Sigmoid colon (tissue), 6 donors: ENCODE measurements at regions not wholly inside any gene's neighbourhood (a gene's known extent, or its start where the extent isn't known, plus 50 kb on each side); places are given as distances from the start of the nearest gene placed in this dataset.

Experiments used
- DNase-seq: peaks from one replicate; pipeline ENCODE4 v3.0.0-alpha.2; 2019
- H3K27ac ChIP-seq, 4 donors: fragments of 200-600 bp; sonication (generic); one replicate each; pipeline ENCODE4 v1.5.1; 2016 to 2019; ENCODE audit warnings: mild to moderate bottlenecking in 1 of 4
- H3K27me3 ChIP-seq, 3 donors: fragments of 200-600 bp; sonication (generic); one replicate each; pipeline ENCODE4 v1.5.1; 2019; ENCODE audit warnings: mild to moderate bottlenecking in 1 of 3
- H3K36me3 ChIP-seq, 4 donors: fragments of 200-600 bp; sonication (generic); one replicate each; pipeline ENCODE4 v1.5.1; 2016 to 2019
- H3K4me1 ChIP-seq, 4 donors: fragments of 200-600 bp; sonication (generic); one replicate each; pipeline ENCODE4 v1.5.1; 2017 to 2019
- H3K4me3 ChIP-seq, 4 donors: fragments of 200-600 bp; sonication (generic); one replicate each; pipeline ENCODE4 v1.5.1; 2017 to 2019; ENCODE audit warnings: mild to moderate bottlenecking in 2 of 4, moderate library complexity in 1 of 4
- H3K9me3 ChIP-seq, 4 donors: fragments of 200-600 bp in 3 of 4; sonication (generic) in 3 of 4; one replicate each; pipeline versions ENCODE4 v1.5.1 to v1.6.1; 2013 to 2019
- EP300 ChIP-seq, 4 donors: sonication (generic); formaldehyde crosslinking; IDR thresholded peaks; one replicate each; pipeline ENCODE4 v1.6.1; 2017; ENCODE audit warnings: antibody characterized with exemption in 4 of 4
- POLR2A ChIP-seq, 2 donors: fragments of 450-650 bp; IDR thresholded peaks; one replicate each; pipeline ENCODE4 v1.6.1; 2016; ENCODE audit warnings: antibody characterized with exemption in 2 of 2, mild to moderate bottlenecking in 2 of 2, moderate library complexity in 2 of 2
- POLR2AphosphoS5 ChIP-seq, 4 donors: sonication (generic); formaldehyde crosslinking; IDR thresholded peaks; one replicate each; pipeline ENCODE4 v1.6.1; 2017; ENCODE audit warnings: antibody characterized with exemption in 4 of 4
- WGBS, 2 donors: extraction: QIAGEN DNeasy Blood & Tissue Kit; methylation state at CpG; one replicate each; pipeline ENCODE4 v1.1.7; 2013; 5-methylcytosine and 5-hydroxymethylcytosine counted together
- intact Hi-C: fragments of 100-400 bp; cut with DNase I; formaldehyde crosslinking; loops from one replicate; pipeline ENCODE4 v1.15.1; 2023
- TF ChIP-seq, protein P1 (sequence below), 4 experiments: fragments of 450-650 bp in 3 of 4; fragments of 200-600 bp in 1 of 4; IDR thresholded peaks; one replicate each; pipeline ENCODE4 v1.5.1; 2016 to 2019; ENCODE audit warnings: antibody characterized with exemption in 4 of 4, mild to moderate bottlenecking in 3 of 4, moderate library complexity in 2 of 4
- donor health status: healthy with polysubstance abuse.
- donor health status: healthy.

GRCh38 chr6:141965016-141965545 lies 167.6 kb upstream of the GJE1 start:
- H3K27me3 ChIP-seq = no peaks in the 10 kb centered on the region
- TF ChIP-seq, protein P1, sequence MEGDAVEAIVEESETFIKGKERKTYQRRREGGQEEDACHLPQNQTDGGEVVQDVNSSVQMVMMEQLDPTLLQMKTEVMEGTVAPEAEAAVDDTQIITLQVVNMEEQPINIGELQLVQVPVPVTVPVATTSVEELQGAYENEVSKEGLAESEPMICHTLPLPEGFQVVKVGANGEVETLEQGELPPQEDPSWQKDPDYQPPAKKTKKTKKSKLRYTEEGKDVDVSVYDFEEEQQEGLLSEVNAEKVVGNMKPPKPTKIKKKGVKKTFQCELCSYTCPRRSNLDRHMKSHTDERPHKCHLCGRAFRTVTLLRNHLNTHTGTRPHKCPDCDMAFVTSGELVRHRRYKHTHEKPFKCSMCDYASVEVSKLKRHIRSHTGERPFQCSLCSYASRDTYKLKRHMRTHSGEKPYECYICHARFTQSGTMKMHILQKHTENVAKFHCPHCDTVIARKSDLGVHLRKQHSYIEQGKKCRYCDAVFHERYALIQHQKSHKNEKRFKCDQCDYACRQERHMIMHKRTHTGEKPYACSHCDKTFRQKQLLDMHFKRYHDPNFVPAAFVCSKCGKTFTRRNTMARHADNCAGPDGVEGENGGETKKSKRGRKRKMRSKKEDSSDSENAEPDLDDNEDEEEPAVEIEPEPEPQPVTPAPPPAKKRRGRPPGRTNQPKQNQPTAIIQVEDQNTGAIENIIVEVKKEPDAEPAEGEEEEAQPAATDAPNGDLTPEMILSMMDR (IDR thresholded peaks at IDR 0.05) = no peak
- no peak for TF ChIP-seq EP300 (IDR thresholded peaks at IDR 0.05)
- TF ChIP-seq POLR2A (IDR thresholded peaks at IDR 0.05) = no peak
- TF ChIP-seq POLR2AphosphoS5 (IDR thresholded peaks at IDR 0.05) = no peak
- H3K27ac ChIP-seq = no peak overlapping the region
- H3K4me1 ChIP-seq = no peaks in the 10 kb centered on the region
- H3K9me3 ChIP-seq = no peaks in the 10 kb centered on the region
- intact Hi-C loops = no loop called here
- H3K36me3 ChIP-seq = no peaks in the 10 kb centered on the region
- no peak overlapping the region for H3K4me3 ChIP-seq
- WGBS, 2 donors = 33 to 57% methylated on average over 2 of the region's 2 CpGs
- DNase-seq = no peak

- WGBS, 2 donors = 87 to 93% methylated on average over 3 of the region's 3 CpGs
- no peak overlapping the region for H3K4me3 ChIP-seq
These were observed 169.0 kb upstream of the GJE1 start for GRCh38 chr6:141963543-141964295.

DNA sequence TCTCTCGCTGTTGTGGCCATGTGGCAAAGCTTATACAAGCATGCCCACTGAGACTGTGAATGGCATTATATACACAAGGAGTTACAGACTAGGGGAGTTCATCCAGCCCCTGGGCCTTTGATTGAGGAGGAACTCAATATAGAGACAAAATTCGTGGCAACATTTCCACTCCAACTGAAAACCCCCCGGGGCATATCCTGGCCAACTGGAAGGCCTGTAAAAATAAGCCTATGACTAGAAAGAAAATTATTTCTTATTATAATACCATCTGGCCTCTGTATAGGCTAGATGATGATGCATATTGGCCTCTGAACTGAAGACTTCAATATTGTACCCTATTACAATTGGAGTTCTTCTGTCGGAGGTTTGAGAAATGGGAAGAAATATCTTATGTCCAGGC lies 175.5 kb upstream of the GJE1 start:
- DNase-seq = no peak
- Histone ChIP-seq H3K36me3 (no peaks in the 10 kb centered on the region), H3K9me3 (peaks cover 0 to 15% (median 0%) of the 10 kb centered on the region in 4 donors), H3K4me3 (no peak overlapping the region), H3K27ac (no peak overlapping the region), H3K27me3 (no peaks in the 10 kb centered on the region), H3K4me1 (no peaks in the 10 kb centered on the region)
- TF ChIP-seq EP300 (IDR thresholded peaks at IDR 0.05) (no peak), POLR2A (IDR thresholded peaks at IDR 0.05) (no peak), POLR2AphosphoS5 (IDR thresholded peaks at IDR 0.05) (no peak)
- TF ChIP-seq, protein P1 (IDR thresholded peaks at IDR 0.05) = no peak
- intact Hi-C loops = no loop called here
- 60 to 75% methylated on average over 4 of the region's 4 CpGs for WGBS, 2 donors

More at GRCh38 chr6:141963543-141964295, 169.0 kb upstream of the GJE1 start:
- TF ChIP-seq POLR2AphosphoS5 (IDR thresholded peaks at IDR 0.05) (no peak), POLR2A (IDR thresholded peaks at IDR 0.05) (no peak), EP300 (IDR thresholded peaks at IDR 0.05) (no peak)
- TF ChIP-seq, protein P1 (IDR thresholded peaks at IDR 0.05) = no peak
- Histone ChIP-seq H3K4me1 (no peaks in the 10 kb centered on the region), H3K36me3 (no peaks in the 10 kb centered on the region), H3K9me3 (no peaks in the 10 kb centered on the region), H3K27ac (no peak overlapping the region), H3K27me3 (no peaks in the 10 kb centered on the region)
- intact Hi-C loops = no loop called here
- no peak for DNase-seq

DNA sequence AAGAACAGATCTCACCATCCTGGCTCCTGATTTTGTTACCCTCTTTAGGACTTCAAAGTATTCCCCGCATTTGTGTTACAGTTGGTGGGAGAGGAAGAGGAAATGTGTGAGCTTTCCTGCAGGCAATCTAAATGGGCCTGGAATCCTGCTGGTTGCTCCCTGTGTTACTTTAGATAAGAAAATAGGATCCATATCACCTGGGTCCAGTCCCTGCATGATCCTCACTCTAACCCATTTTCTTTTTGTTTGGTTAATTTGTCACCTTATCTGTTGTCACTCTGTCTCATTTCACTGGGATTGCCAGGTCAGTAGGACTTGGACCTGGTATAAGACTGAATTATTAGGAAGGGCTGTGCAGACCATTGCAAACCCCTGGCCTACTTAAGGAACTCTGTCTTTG lies 175.9 kb upstream of the GJE1 start:
- intact Hi-C loops = no loop called here

More for the DNA sequence above, 175.9 kb upstream of the GJE1 start:
- WGBS, 2 donors = 55 to 72% methylated on average over 1 of the region's 1 CpG
- H3K36me3 ChIP-seq = no peaks in the 10 kb centered on the region
- no peak overlapping the region for H3K4me3 ChIP-seq
- peaks cover 0 to 15% (median 0%) of the 10 kb centered on the region in 4 donors for H3K9me3 ChIP-seq
- no peak for DNase-seq
- H3K27me3 ChIP-seq = no peaks in the 10 kb centered on the region
- H3K27ac ChIP-seq = no peak overlapping the region
- no peaks in the 10 kb centered on the region for H3K4me1 ChIP-seq
- no peak for TF ChIP-seq EP300 (IDR thresholded peaks at IDR 0.05)
- TF ChIP-seq, protein P1 (IDR thresholded peaks at IDR 0.05) = no peak
